Peyer's patch (tissue), 4 donors: ENCODE measurements at regions not wholly inside any gene's neighbourhood (a gene's known extent, or its start where the extent isn't known, plus 50 kb on each side); places are given as distances from the start of the nearest gene placed in this dataset.

Experiments
- POLR2A ChIP-seq, 2 donors: fragments of 450-650 bp; IDR thresholded peaks; one replicate each; pipeline ENCODE4 v1.5.1; 2017; ENCODE audit warnings: antibody characterized with exemption in 2 of 2, mild to moderate bottlenecking in 2 of 2, moderate library complexity in 2 of 2
- TF ChIP-seq, protein P1 (sequence below), 6 experiments: fragments of 450-650 bp in 4 of 6; fragments of 200-600 bp in 2 of 6; sonication (generic) in 1 of 6; IDR thresholded peaks; one replicate each; pipeline ENCODE4 v1.5.1; 2017 to 2019; ENCODE audit warnings: antibody characterized with exemption in 6 of 6, mild to moderate bottlenecking in 3 of 6, moderate library complexity in 1 of 6

DNA sequence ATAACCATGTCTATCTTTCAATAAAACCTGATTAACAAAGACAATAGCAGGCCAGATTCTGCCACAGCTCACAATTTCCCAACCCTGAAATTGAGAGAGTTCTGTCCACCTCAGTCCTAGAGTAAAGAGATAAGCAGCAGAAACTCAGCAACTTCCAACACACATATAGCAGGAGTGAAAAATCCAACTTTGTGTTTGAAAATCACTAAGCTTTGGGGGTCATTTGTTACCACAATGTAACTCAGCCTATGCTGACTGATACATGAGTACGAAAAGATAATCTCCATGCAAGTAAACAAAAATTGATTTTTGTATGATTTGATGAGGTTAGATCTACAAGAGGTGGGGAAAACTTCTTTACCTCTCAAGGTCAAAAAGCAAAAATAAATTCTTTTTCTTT, 231.0 kb upstream of the DAPK1 start:
- TF ChIP-seq, protein P1, sequence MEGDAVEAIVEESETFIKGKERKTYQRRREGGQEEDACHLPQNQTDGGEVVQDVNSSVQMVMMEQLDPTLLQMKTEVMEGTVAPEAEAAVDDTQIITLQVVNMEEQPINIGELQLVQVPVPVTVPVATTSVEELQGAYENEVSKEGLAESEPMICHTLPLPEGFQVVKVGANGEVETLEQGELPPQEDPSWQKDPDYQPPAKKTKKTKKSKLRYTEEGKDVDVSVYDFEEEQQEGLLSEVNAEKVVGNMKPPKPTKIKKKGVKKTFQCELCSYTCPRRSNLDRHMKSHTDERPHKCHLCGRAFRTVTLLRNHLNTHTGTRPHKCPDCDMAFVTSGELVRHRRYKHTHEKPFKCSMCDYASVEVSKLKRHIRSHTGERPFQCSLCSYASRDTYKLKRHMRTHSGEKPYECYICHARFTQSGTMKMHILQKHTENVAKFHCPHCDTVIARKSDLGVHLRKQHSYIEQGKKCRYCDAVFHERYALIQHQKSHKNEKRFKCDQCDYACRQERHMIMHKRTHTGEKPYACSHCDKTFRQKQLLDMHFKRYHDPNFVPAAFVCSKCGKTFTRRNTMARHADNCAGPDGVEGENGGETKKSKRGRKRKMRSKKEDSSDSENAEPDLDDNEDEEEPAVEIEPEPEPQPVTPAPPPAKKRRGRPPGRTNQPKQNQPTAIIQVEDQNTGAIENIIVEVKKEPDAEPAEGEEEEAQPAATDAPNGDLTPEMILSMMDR (IDR thresholded peaks at IDR 0.05), result no peak
- no peak for TF ChIP-seq POLR2A (IDR thresholded peaks at IDR 0.05)
